ENCODE measurements at regions not wholly inside any gene's neighbourhood (a gene's known extent, or its start where the extent isn't known, plus 50 kb on each side); places are given as distances from the start of the nearest gene placed in this dataset.

- H3K27me3 ChIP-seq, result no peaks in the 10 kb centered on the region
- H3K9ac ChIP-seq (ENCODE audit: low read depth in 2 of 2, low read length in 2 of 2), result no peak overlapping the region
- intact Hi-C loops (cut with DNase I), result no loop called here
- H3K9me3 ChIP-seq, result no peaks in the 10 kb centered on the region
- H3K4me1 ChIP-seq, result no peaks in the 10 kb centered on the region
- no peak overlapping the region for H3K4me3 ChIP-seq
- H3K27ac ChIP-seq, result no peak overlapping the region
- TF ChIP-seq, protein P1, sequence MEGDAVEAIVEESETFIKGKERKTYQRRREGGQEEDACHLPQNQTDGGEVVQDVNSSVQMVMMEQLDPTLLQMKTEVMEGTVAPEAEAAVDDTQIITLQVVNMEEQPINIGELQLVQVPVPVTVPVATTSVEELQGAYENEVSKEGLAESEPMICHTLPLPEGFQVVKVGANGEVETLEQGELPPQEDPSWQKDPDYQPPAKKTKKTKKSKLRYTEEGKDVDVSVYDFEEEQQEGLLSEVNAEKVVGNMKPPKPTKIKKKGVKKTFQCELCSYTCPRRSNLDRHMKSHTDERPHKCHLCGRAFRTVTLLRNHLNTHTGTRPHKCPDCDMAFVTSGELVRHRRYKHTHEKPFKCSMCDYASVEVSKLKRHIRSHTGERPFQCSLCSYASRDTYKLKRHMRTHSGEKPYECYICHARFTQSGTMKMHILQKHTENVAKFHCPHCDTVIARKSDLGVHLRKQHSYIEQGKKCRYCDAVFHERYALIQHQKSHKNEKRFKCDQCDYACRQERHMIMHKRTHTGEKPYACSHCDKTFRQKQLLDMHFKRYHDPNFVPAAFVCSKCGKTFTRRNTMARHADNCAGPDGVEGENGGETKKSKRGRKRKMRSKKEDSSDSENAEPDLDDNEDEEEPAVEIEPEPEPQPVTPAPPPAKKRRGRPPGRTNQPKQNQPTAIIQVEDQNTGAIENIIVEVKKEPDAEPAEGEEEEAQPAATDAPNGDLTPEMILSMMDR (IDR thresholded peaks at IDR 0.05), result no peak
- H3K36me3 ChIP-seq, result no peaks in the 10 kb centered on the region
- no peak for DNase-seq
Measured at GRCh38 chr9:78896479-78896878, 599.6 kb downstream of the PSAT1 start.

- no peaks in the 10 kb centered on the region for H3K9me3 ChIP-seq
- no peak overlapping the region for H3K27ac ChIP-seq
- H3K4me1 ChIP-seq, result no peaks in the 10 kb centered on the region
- TF ChIP-seq, protein P1 (IDR thresholded peaks at IDR 0.05), result no peak
- no peak overlapping the region for H3K9ac ChIP-seq (ENCODE audit: low read depth in 2 of 2, low read length in 2 of 2)
- H3K27me3 ChIP-seq, result no peaks in the 10 kb centered on the region
- no peaks in the 10 kb centered on the region for H3K36me3 ChIP-seq
- no peak overlapping the region for H3K4me3 ChIP-seq
- intact Hi-C loops (cut with DNase I), result no loop called here
- DNase-seq, result no peak
Measured at GRCh38 chr9:78898234-78898633, 601.3 kb downstream of the PSAT1 start.

- Histone ChIP-seq H3K4me3 (no peak overlapping the region), H3K36me3 (no peaks in the 10 kb centered on the region), H3K9me3 (no peaks in the 10 kb centered on the region), H3K4me1 (no peaks in the 10 kb centered on the region), H3K27me3 (no peaks in the 10 kb centered on the region), H3K9ac (ENCODE audit: low read depth in 2 of 2, low read length in 2 of 2) (no peak overlapping the region), H3K27ac (no peak overlapping the region)
- intact Hi-C loops (cut with DNase I), result no loop called here
- no peak for DNase-seq
- TF ChIP-seq, protein P1 (IDR thresholded peaks at IDR 0.05), result no peak
Measured at GRCh38 chr9:78899006-78899405, 602.1 kb downstream of the PSAT1 start.

DNA sequence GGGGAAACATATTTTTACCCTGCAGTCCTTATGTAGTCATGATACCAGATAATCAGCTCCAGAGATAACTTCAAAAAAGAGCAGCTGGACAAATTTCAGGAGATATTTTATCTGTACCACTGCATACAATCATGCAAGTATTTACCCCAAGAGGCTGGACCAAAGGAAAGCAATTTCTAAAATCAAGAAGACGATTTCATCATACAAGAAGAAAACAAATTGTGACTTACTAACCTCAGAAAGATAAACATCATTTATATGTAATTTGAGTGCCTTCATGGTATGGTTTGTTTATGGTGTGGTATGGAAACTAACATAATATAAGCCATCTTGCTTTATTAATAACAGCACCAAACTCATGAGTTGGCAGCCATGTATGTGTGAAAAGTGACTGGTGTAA is 603.6 kb downstream of the PSAT1 start:
- no peaks in the 10 kb centered on the region for H3K9me3 ChIP-seq
- no peak overlapping the region for H3K27ac ChIP-seq
- no peaks in the 10 kb centered on the region for H3K27me3 ChIP-seq
- H3K9ac ChIP-seq (ENCODE audit: low read depth in 2 of 2, low read length in 2 of 2), result no peak overlapping the region
- TF ChIP-seq, protein P1 (IDR thresholded peaks at IDR 0.05), result no peak
- no peaks in the 10 kb centered on the region for H3K4me1 ChIP-seq
- H3K4me3 ChIP-seq, result no peak overlapping the region
- no peaks in the 10 kb centered on the region for H3K36me3 ChIP-seq
- no peak for DNase-seq
- intact Hi-C loops (cut with DNase I), result no loop called here

- no peaks in the 10 kb centered on the region for H3K4me1 ChIP-seq
- no peak overlapping the region for H3K9ac ChIP-seq (ENCODE audit: low read depth in 2 of 2, low read length in 2 of 2)
- no peak overlapping the region for H3K4me3 ChIP-seq
- no peaks in the 10 kb centered on the region for H3K27me3 ChIP-seq
- H3K9me3 ChIP-seq, result no peaks in the 10 kb centered on the region
- H3K36me3 ChIP-seq, result no peaks in the 10 kb centered on the region
- DNase-seq, result no peak
- TF ChIP-seq, protein P1 (IDR thresholded peaks at IDR 0.05), result no peak
- intact Hi-C loops (cut with DNase I), result no loop called here
- H3K27ac ChIP-seq, result no peak overlapping the region
Measured at GRCh38 chr9:78902051-78902450, 605.1 kb downstream of the PSAT1 start.

GRCh38 chr9:78903581-78903980 is 606.7 kb downstream of the PSAT1 start:
- Histone ChIP-seq H3K27ac (no peak overlapping the region), H3K4me1 (no peaks in the 10 kb centered on the region), H3K9me3 (no peaks in the 10 kb centered on the region), H3K27me3 (no peaks in the 10 kb centered on the region), H3K36me3 (no peaks in the 10 kb centered on the region), H3K4me3 (no peak overlapping the region), H3K9ac (ENCODE audit: low read depth in 2 of 2, low read length in 2 of 2) (no peak overlapping the region)
- TF ChIP-seq, protein P1 (IDR thresholded peaks at IDR 0.05), result no peak
- DNase-seq, result no peak
- intact Hi-C loops (cut with DNase I), result no loop called here

All from colonic mucosa (tissue), 4 donors.